GM21447 (cell line): ENCODE measurements at regions not wholly inside any gene's neighbourhood (a gene's known extent, or its start where the extent isn't known, plus 50 kb on each side); places are given as distances from the start of the nearest gene placed in this dataset.

ENCODE experiments used
- ATAC-seq: cut with Tn5 transposase; IDR thresholded peaks from one replicate; pipeline ENCODE4 v1.9.1; 2021; ENCODE audit not compliant: unreplicated experiment

DNA sequence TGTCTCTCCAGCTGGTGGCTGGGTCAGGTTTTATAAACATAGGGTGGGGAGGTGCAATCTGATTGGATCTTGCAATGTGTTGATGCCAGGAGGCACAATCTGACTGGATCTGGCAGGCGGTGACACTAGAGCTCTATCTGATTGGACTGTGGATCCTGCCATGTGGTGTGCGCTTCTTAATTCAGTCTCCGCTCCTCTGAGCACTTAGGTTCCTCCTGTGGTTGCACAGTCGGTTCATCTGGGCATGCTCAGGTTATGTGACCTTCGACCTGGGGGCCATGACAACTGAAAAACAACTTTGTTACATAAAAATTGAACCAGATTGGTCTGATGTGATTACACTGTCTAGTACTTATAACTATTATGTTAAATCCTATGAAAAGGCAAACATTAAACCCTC is 127.1 kb upstream of the SVIL start:
- no peak for ATAC-seq

DNA sequence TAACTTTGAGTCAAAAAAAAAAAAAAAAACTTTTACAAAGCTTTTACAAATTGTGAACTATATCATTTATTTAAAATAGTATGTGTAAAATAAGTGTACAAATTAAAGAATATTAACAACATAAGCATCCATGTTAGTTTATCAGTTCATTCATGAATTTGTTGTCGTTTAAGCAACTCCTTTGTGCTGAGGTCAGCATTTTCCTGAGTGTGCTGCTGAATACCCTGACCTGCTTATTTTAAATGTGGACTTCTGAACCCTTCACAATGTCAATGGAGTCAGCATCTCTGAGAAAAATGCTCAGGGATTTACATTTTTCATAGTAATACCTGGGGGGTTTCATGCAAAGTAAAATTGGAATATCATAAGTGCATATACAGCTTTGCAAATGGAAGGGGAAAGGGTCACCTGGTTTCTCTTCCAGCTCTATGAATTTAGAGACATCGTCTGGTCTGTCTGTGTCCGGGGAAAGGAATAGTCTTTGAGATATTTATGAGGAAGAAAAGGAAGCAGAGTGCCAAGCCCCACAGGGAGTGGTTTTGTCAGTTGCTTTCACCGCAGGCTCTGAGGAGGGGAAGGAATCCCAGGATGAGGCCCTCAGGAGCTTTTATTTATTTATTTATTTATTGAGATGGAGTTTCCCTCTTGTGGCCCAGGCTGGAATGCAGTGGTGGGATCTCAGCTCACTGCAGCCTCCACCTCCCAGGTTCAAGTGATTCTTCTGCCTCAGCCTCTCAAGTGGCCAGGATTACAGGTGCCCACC is 125.5 kb upstream of the SVIL start:
- ATAC-seq, result no peak

DNA sequence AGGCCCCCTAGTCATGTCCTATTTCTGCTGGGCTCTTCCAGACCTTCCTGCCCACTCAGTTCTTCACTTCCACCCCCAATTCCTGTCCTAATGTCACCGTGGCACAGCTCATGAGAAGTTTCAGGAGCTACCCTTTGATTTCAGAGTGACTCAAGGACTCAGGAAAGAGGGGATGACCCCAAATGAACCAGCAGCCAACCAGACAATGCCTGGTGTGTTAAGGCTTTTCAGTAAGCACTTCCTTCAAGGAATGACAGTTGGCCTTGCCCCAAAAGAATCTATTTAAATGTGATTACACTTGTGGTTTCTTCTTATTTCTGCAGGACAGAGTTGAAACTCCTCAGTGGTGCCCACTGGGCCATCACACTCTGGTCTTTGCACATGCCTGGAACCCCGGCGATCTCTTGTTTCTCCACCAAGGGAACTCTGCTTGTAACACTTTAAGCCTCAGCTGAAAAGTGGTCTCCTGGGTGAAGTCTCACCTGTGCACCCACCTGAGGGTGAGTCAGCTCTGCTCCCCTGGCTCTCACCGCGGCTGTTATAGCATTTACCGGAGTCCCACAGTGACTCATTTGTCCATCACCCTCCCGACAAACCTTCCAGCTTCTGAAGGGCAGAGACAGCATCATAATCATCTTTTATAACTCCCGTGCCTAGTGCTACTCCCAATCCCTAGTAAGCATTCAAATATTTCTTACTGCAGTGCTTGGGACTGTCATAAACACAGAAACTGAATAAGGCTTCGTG is 123.0 kb upstream of the SVIL start:
- no peak for ATAC-seq

DNA sequence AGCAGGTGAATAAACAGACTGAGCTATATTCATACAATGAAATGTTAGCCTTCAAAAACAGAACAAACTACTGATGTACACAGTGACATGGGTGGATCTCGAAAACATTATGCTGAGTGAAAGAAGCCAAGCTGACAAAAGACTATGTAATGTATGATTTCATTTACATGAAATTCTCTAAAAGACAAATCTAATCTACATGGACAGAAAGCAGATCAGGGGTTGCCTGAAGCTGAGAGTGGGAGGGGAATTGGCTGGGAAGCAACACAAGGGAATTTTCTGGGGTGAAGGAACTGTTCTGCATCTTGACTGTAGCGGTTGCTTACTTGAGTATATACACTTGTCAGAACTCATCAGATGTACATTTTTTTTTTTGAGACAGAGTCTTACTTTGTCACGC is 121.7 kb upstream of the SVIL start:
- ATAC-seq, result no peak

DNA sequence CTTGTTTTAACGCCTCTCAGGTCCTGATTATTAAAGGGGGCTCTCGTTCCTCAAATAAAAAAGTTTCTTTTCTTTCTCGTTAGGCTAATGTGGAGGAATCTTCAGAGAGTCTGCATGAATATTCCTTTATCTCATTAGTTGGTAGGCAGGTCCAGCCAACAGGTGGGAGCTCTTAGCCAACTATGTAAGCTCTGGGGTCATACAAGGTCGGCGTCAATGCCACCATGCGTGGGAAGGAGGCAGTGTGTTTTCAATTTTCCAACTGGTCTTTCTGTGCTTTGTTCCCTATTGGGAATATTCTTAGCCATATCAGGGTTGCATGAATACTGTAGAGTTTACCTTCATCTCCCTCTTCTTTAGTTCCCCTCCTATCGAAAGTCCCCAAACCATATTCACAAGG is 118.5 kb upstream of the SVIL start:
- no peak for ATAC-seq

DNA sequence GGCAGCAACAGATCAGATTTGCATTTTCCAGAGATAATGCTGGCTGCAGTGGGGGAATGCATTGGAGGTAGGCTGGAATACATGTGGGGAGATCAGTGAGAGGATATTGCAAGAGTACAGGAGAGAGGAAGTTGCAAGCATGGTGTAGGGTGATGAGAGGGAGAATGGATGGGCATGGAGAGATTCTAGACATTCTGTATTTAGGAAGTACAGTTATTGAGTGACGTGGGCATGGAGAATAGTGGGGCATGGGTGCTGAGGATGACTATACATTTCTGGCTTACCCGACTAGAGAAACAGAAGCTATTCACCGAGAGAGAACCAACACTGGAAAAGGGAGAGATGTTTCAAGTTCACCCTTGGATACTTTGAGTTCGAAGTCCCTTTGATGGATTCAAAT is 116.9 kb upstream of the SVIL start:
- ATAC-seq, result no peak

DNA sequence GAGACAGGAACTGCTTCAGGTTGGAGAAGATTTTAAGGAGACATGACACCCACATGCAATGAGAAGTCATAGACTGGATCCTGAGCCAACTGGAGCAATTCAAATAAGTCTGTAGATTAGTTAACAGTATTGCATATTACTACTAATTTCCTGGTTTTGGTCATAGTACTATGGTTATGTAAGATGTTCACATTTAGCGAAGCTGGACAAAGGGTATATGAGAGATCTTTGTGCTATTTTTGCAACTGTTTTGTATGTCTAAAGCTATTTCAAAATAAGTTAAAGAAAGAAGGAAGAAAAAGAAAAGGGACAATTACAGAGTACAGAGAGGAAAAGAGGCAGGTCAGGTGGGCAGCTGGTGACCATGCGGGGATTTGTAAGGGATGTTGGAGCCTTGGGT is 116.5 kb upstream of the SVIL start:
- no peak for ATAC-seq

DNA sequence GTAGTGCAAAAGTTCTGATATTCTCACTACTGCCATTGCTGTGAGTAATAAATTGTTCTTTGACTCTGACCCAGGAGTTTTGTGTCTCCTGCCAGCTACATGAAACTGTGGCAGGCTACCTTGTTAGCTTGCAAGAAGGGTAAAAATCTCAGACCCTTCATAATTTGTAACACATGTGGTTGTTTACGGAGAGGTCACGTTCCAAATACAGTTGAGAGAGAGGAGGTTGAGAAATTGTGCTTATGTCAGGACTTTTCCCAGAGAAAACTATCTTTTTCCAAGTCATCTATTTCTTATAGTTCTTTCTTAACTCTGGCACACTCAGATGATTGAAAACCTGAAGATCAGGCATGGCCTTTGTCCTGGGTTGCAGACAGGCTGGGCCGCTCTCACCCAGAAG is 114.4 kb upstream of the SVIL start:
- ATAC-seq, result no peak

DNA sequence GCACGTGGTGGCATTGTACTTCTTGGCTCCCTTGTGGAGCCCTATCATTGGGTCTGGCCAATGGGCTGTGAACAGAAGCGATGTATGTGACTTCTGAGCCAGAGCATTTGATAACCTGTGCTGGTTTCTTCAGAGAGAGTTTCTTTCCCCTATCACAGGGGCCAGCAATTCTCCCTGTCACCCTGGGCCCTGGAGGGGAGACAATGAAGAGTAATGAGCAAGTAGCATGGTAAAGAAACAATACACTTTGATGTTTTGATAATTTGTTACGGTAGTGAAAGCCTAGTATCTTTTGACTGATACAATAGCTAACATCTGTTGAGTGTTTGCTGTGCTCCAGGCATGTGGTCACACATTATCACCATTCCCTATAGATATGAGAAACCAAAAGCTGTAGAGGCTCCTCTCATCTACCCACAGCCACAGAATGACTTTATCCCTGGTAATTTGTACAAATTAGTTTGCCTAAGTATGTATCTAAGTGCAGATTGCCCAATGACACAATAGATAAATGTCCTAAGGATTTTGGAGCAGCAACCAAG is 113.4 kb upstream of the SVIL start:
- no peak for ATAC-seq

DNA sequence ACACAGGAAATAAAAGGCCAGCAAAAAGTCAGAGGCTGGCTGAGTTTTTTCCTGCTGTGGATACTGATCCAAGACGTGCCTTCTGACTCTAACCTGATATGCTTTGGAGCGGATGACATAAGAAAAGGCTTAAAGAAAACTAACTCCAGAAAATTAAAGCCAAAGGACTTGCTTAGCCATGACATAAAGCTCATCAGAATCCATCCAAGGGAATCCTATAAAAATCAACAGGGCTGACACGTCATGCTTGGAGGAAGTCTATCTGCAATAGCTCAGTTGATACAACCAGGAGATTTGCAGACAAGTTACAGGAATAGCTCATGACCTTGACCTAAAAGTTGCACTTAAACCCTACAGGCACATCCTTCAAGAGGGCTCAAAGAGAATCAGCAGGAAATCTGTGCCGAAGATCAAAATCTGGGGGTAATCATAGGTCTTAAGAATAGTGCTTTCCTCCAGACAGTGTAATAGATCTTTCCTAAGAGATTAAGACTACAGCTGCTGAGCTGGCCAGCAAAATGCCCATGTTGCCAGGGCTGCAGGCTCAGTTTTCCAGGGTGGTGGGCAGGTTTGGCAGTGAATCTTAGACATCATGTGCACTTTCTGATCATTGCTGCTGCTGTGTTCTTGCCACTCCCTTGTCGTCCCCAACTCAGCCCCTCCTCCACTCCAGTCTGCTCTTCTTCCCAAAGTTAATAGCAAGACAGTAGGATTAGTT is 111.5 kb upstream of the SVIL start:
- no peak for ATAC-seq

DNA sequence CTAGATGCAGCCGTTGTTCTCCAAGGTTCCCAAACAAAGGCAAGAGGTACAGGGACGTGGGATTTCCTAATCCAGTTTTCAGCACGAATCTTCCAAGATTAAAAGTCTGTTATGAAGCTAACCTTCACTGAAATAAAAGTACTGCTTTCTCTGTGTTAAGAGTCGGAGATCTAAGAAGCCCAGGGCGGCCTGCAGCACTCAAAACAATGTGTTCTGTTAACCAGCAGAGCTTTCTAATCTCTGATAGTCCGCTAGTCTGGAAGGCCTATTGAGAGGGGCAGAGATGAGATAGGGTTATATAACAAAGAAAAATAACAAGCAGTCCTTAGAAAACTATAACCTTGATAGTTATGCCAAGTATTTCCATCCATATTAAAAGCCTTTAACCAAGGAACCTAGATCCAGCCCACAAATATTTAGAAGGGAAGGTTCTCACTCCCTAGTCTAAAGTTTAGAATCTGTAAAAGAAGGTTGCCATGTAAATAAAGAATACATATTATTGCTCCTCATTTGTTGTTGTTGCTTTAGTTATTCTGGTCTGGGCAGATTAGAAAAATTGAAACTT is 106.3 kb upstream of the SVIL start:
- no peak for ATAC-seq

DNA sequence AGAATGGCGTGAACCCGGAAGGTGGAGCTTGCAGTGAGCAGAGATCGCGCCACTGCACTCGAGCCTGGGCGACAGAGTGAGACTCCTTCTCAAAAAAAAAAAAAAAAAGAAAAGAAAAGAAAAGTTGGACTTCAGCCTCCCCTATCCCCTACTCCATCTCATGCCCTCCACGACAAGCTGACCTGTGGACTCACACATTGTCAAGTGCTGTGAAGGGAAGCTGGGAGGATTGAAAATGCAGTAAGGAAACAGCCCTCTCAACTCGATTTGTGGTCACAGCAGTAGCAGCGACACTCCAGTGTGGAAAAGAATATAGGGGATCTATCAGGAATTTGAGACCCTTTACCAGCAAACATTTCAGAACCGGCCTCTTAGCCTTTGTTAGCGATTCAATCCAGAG is 103.6 kb upstream of the SVIL start:
- no peak for ATAC-seq

DNA sequence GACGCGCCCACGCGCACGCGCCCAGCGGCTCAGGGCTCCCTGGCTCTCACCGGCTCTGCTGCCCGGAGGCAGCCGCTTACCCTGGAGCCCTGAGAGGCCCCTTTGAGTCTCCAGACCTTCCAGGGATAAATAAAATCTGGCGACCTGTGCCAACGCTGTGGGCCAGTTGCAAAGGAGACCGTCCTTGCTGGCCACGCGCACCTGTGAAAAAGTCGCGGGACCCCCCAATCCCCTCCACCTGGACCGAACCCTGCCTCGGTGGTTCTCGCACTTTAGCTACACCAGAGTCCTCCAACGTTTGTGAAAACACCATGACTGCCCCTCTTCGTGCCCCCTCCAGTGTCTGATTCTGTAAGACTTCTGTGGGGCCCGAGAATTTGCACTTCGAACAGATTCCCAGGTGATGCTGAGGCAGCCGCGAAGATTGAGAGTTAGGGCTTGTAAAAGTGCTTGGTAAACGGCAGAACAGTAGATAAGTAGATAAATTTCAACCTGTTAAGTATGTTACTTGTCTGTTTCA is 102.4 kb upstream of the SVIL start:
- no peak for ATAC-seq

DNA sequence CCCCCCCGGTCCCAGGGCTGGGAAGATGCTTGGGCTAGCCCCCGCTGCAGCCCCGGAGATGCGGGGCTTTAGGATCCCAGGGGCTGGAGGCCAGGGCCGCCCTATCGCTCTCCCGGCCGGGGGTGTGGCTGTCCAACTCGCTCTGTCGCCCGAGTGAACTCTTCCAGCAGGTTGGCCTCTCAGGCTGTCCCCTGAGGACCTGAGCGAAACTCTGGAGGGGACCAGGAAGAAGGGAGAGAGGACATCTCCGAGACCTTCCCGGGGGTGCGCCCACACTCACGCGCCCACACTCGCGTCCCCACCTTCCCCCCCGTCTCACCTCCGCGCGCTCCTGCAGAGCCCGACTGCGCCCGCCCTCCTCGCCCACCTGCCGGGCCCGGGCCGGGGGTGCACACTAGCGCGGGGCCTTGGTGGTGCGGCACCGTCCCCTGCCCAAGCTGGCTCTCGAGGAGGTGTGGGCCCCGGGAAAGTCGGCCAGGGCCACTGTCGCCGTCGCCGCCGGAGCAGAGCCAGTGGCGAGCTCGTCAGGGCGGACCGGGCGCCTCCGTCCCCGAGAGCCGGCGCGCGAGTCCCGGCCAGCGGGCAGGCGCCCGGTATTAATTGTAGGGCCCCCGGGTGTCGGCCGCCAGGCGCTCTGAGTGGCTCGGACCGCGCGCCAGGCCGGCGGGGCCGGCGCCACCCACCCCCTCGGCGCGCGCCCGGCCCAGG is 101.7 kb upstream of the SVIL start:
- ATAC-seq, result no peak

DNA sequence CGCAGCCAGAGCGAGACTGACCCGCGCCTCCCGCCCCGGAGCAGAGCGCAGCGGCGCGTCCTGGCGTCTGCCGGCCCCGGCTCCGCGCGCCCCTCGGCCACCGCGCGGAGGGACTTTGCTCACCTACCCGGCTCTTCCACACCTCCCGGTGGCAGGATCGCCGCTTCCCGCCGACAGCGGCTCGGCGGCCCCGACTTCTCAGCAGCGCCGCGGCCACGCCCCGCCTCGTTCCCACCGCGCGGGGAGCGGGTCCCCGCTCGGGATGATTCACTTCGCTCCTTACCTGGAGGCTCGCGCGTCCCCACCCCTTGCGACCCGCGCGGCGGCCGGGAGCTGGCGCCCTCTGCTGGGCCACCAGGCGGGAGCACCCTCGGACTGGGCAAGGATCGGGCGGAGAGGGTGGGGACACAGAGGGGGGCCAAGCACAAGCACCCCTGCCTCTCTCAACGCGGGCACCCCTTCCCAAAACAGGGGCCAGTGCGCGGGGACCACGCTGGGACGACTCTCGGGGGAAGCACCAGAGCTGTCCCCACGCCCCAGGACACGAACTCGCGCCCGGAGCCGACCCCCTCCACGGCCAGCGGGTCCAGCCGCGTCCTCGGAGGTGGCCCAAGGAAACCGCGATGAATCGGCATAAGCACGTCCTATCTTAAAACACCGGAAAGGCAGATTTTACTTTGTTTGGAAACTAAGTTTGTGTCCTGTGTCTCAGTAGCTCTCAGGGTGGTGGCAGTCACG is 101.0 kb upstream of the SVIL start:
- ATAC-seq, result peak; percentile 86

DNA sequence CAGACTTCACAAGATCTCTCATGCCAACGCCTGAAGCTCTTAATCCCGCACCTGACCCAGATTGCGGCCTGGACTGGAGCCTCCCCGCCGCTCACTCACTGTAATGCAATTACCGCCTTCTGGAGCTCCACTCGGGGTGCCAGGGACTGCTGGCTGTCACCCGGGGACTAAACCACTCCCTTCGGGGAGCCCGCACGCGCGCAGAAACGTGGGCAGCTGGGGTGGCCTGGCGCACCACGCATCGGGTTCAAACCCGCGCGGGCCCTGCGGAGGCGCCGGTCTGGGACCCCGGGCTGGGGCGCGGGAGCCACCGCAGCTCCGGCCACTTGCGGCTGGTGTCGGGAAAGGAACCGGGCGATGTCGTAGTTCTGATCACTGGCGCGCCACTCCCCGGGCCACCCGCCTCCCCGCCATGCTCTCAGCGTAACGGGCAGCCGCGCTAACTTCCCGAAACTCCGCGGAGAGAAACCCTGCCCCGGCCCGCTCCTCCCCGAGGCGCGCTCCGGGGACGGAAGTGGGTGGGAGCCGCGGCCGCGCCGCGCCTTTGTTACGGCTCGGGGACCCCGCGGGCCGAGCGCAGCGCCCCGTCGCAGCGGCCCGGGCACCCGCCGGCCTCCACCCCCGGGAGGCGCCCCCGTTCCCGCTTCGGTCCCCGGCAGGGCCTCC is 100.3 kb upstream of the SVIL start:
- peak; percentile 39 for ATAC-seq

DNA sequence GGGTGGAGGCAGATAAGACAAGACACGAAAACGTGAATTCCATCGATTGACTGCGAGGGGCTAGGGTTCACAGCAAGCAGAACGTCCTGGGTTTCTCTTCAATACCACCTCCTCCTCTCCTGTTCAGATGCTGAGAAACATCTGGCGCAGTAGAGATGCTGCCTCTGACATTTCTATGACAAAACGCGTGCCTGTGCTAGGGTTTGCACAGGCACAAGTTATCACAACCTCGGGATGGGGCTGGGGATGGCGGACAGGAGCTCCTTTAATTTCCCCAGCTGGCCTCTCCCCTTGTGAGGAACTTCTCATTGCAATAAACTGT is 99.8 kb upstream of the SVIL start:
- no peak for ATAC-seq

DNA sequence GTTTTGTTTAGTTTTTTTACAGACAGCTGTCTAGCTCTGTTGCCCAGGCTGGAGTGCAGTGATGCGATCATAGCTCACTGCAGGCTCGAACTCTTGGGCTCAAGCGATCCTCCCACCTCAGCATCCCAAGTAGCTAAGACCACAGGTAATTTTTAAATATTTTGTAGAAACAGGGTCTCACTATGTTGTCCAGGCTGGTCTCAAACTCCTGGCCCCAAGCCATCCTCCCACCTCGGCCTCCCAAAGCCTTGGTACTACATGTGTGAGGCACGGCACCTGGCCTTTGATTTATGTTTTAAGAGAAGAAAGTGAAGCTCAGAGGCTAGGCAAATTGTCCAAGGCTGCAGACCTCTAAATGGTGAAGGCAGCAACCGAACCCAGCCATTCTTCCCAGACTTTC is 98.6 kb upstream of the SVIL start:
- no peak for ATAC-seq

DNA sequence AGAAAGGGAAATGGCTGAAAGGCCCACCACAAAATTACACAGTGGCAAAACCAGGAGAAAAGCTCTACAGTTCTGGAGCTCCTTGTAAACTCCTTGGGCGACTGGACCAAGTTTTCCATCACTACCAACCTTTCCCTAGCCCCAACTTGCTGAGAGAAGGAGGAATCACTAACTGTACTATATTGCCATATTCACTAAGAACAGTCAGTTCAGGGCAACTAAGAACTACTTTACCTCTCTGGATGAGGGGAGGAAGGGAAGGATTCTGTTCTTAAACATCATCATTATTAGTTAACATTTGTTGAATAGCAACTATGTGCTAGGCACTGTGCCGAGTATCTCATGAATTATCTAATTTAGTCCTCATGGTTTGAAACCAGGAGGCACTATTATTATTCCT is 98.1 kb upstream of the SVIL start:
- ATAC-seq, result no peak

DNA sequence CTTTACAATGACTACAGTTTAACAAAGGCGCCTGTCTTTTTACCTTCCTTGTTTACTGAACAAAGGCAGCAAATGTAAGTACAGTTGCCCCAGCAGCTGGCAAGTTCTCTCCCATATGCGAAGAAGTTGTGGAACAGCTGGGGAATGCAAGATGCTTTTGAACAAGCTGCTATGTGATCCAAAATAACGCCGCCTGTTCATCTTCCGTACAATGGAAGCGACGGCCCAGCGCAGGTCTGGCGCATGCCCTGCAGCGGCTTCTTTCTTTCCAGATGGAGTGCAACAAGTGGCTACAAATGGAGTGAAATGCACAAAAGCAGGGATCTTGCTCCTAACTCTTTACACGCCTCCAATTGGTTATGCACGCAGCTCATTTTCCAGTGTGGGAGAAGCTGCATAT is 97.0 kb upstream of the SVIL start:
- ATAC-seq, result no peak
